Panc1 (cell line): ENCODE measurements at regions not wholly inside any gene's neighbourhood (a gene's known extent, or its start where the extent isn't known, plus 50 kb on each side); places are given as distances from the start of the nearest gene placed in this dataset.

Experiments
- ATAC-seq: fragments of 200-7000 bp; cut with Tn5 transposase; 2 replicates; pipeline ENCODE4 v1.9.1; 2020; ENCODE audit warnings: mild to moderate bottlenecking, moderate library complexity
- BruUV-seq: library from RNA; stranded (reverse); fragments of 400-500 nt; replicated peaks from 2 replicates; lab custom pipeline; 2021; lab: Mats Ljungman, UMichigan
- CTCF ChIA-PET: fragments of 300-600 bp; sonication (Branson Sonifier 250); formaldehyde crosslinking; loops from one replicate; lab custom pipeline; 2022; ENCODE audit warnings: antibody characterized with exemption; lab: Charles Lee
- POLR2A ChIA-PET: fragments of 300-600 bp; sonication (Branson Sonifier 250); formaldehyde crosslinking; loops from one replicate; lab custom pipeline; 2022; ENCODE audit warnings: antibody characterized with exemption; lab: Charles Lee
- DNase-seq: peaks from one replicate; pipeline ENCODE4 v3.0.0-alpha.2; 2010; ENCODE audit warnings: low read depth, low spot score
- H3K27ac ChIP-seq: 2 replicates; pipeline ENCODE4 v1.5.1; 2011; ENCODE audit warnings: mild to moderate bottlenecking, low read length, inconsistent platforms
- H3K27me3 ChIP-seq: fragments of 200-500 bp; sonication (Bioruptor generic); 2 replicates; pipeline ENCODE4 v1.6.0; 2014; ENCODE audit warnings: low read length, inconsistent platforms; ENCODE audit not compliant: control insufficient read depth, insufficient read depth
- H3K36me3 ChIP-seq: fragments of 200-500 bp; sonication (Bioruptor generic); 2 replicates; pipeline ENCODE4 v1.5.1; 2014; ENCODE audit warnings: inconsistent platforms, mild to moderate bottlenecking, low read length, moderate library complexity; ENCODE audit not compliant: control insufficient read depth, insufficient read depth
- H3K4me1 ChIP-seq: 2 replicates; pipeline ENCODE4 v1.5.1; 2011; ENCODE audit warnings: inconsistent platforms, mild to moderate bottlenecking, low read length, moderate library complexity; ENCODE audit not compliant: control insufficient read depth, insufficient read depth
- H3K4me3 ChIP-seq, 2 experiments: 2 replicates each; pipeline ENCODE4 v1.5.1; 2011 to 2012; ENCODE audit warnings: low read depth in 2 of 2, low read length in 2 of 2, mild to moderate bottlenecking in 2 of 2, inconsistent platforms in 1 of 2, moderate library complexity in 1 of 2
- H3K9me3 ChIP-seq: fragments of 200-500 bp; sonication (Bioruptor generic); 2 replicates; pipeline ENCODE4 v1.5.1; 2014; ENCODE audit warnings: low read depth, mild to moderate bottlenecking, inconsistent platforms, low read length, moderate library complexity; ENCODE audit not compliant: control insufficient read depth, insufficient read depth
- CTCF ChIP-seq: fragments of 450-650 bp; IDR thresholded peaks from 2 replicates; pipeline ENCODE4 v1.5.1; 2017; ENCODE audit warnings: mild to moderate bottlenecking
- POLR2AphosphoS5 ChIP-seq: IDR thresholded peaks from 2 replicates; pipeline ENCODE4 v1.6.1; 2012; ENCODE audit warnings: mild to moderate bottlenecking, low read depth, low read length, moderate library complexity
- REST ChIP-seq, 2 experiments: IDR thresholded peaks; 2 replicates each; pipeline ENCODE4 v1.6.1; 2011 to 2012; ENCODE audit warnings: low read depth in 2 of 2, control low read depth in 1 of 2, low read length in 1 of 2, mild to moderate bottlenecking in 1 of 2, moderate library complexity in 1 of 2; ENCODE audit not compliant: insufficient read depth in 1 of 2
- SIN3A ChIP-seq: IDR thresholded peaks from 2 replicates; pipeline ENCODE4 v1.6.1; 2012; ENCODE audit warnings: low read depth, mild to moderate bottlenecking, low read length, moderate library complexity, borderline replicate concordance; ENCODE audit not compliant: insufficient read depth
- TCF7L2 ChIP-seq: IDR thresholded peaks from 2 replicates; pipeline ENCODE4 v1.6.1; 2011; ENCODE audit warnings: mild to moderate bottlenecking, low read depth, low read length, inconsistent platforms
- in situ Hi-C: cut with HindIII; loops from 2 replicates; pipeline ENCODE4 v1.10.0; 2016; ENCODE audit warnings: low sequenced_read_pairs, low pct_unique_long_range_greater_than_20kb
- intact Hi-C: fragments of 100-400 bp; cut with micrococcal nuclease; formaldehyde crosslinking; loops from one replicate; pipeline ENCODE4 v1.10.0; 2022; ENCODE audit not compliant: unreplicated experiment

- peaks cover 13% of the 10 kb centered on the region for H3K27me3 ChIP-seq
- H3K36me3 ChIP-seq = no peaks in the 10 kb centered on the region
- H3K27ac ChIP-seq = no peak overlapping the region
- ChIA-PET POLR2A (no interaction called here), CTCF (no interaction called here)
- in situ Hi-C loops = no loop called here
- DNase-seq (no peak), ATAC-seq (no peak)
- no peaks in the 10 kb centered on the region for H3K9me3 ChIP-seq
- no peaks in the 10 kb centered on the region for H3K4me1 ChIP-seq
- no peak overlapping the region for H3K4me3 ChIP-seq
- TF ChIP-seq REST (IDR thresholded peaks at IDR 0.05; ENCODE audit: insufficient read depth in 1 of 2, low read depth in 2 of 2, low read length in 1 of 2) (no peak), SIN3A (no peak), CTCF (no peak), TCF7L2 (no peak), POLR2AphosphoS5 (no peak)
- BruUV-seq = no TSS peak
- intact Hi-C loops = loop anchor here (10.0 kb wide), 1 partner anchor 895 kb away; no protein-coding TSS in a partner anchor
Measured at GRCh38 chr3:135500034-135500433, 465.5 kb upstream of the PPP2R3A start.

GRCh38 chr3:135503065-135503759 is 462.3 kb upstream of the PPP2R3A start:
- Histone ChIP-seq H3K4me1 (no peaks in the 10 kb centered on the region), H3K4me3 (no peak overlapping the region), H3K36me3 (no peaks in the 10 kb centered on the region), H3K27ac (no peak overlapping the region), H3K27me3 (peaks cover 11% of the 10 kb centered on the region), H3K9me3 (no peaks in the 10 kb centered on the region)
- no peak for TF ChIP-seq POLR2AphosphoS5
- TF ChIP-seq REST (IDR thresholded peaks at IDR 0.05; ENCODE audit: insufficient read depth in 1 of 2, low read depth in 2 of 2, low read length in 1 of 2) = no peak
- TF ChIP-seq SIN3A = no peak
- no peak for TF ChIP-seq CTCF
- no peak for TF ChIP-seq TCF7L2
- intact Hi-C loops = loop anchor here (10.0 kb wide), 1 partner anchor 898 kb away; no protein-coding TSS in a partner anchor
- no peak for DNase-seq
- CTCF ChIA-PET = interaction anchor here (3.4 kb wide), 1 partner anchor 708 kb away, joined by 21 read pairs; the partner anchor contains the start of gene EPHB1
- no TSS peak for BruUV-seq
- no peak for ATAC-seq
- in situ Hi-C loops = no loop called here
- POLR2A ChIA-PET = no interaction called here
